MCF 10A (cell line): ENCODE measurements at regions not wholly inside any gene's neighbourhood (a gene's known extent, or its start where the extent isn't known, plus 50 kb on each side); places are given as distances from the start of the nearest gene placed in this dataset.

Experiments used
- BruUV-seq: library from RNA; stranded (reverse); fragments of 400-500 nt; replicated peaks from 2 replicates; lab custom pipeline; 2021; lab: Mats Ljungman, UMichigan
- CTCF ChIA-PET: fragments of 300-600 bp; sonication (Branson Sonifier 250); formaldehyde crosslinking; extraction: SDS; loops from one replicate; lab custom pipeline; 2021; ENCODE audit warnings: antibody characterized with exemption, inconsistent platforms; lab: Yijun Ruan, JAX
- POLR2A ChIA-PET: fragments of 300-600, 350-650 bp; sonication (Branson Sonifier 250); formaldehyde crosslinking; extraction: SDS; loops from one replicate; lab custom pipeline; 2020; ENCODE audit warnings: antibody characterized with exemption, inconsistent platforms; lab: Yijun Ruan, JAX
- DNase-seq: peaks from one replicate; pipeline ENCODE4 v3.0.0-alpha.2; 2018; ENCODE audit not compliant: unreplicated experiment
- H3K27ac Mint-ChIP-seq: one replicate; pipeline ENCODE4 v1.8.0; 2022; ENCODE audit warnings: mild to moderate bottlenecking, low read depth, mixed read lengths; ENCODE audit not compliant: unreplicated experiment
- H3K27me3 Mint-ChIP-seq: one replicate; pipeline ENCODE4 v1.8.0; 2022; ENCODE audit warnings: mixed read lengths; ENCODE audit not compliant: insufficient read depth, unreplicated experiment
- H3K36me3 Mint-ChIP-seq: one replicate; pipeline ENCODE4 v1.8.0; 2022; ENCODE audit warnings: mild to moderate bottlenecking, moderate library complexity, mixed read lengths; ENCODE audit not compliant: insufficient read depth, unreplicated experiment
- H3K4me1 Mint-ChIP-seq: one replicate; pipeline ENCODE4 v1.8.0; 2022; ENCODE audit warnings: mixed read lengths; ENCODE audit not compliant: insufficient read depth, unreplicated experiment
- H3K4me3 Mint-ChIP-seq: one replicate; pipeline ENCODE4 v1.8.0; 2022; ENCODE audit warnings: mild to moderate bottlenecking, moderate library complexity, mixed read lengths; ENCODE audit not compliant: unreplicated experiment
- H3K9me3 Mint-ChIP-seq: one replicate; pipeline ENCODE4 v1.8.0; 2022; ENCODE audit warnings: mixed read lengths; ENCODE audit not compliant: unreplicated experiment
- CTCF ChIP-seq: fragments of 200-600 bp; IDR thresholded peaks from one replicate; pipeline ENCODE4 v1.8.0; 2022; ENCODE audit warnings: antibody characterized with exemption, mild to moderate bottlenecking; ENCODE audit not compliant: unreplicated experiment
- intact Hi-C: fragments of 100-400 bp; cut with micrococcal nuclease; formaldehyde crosslinking; loops from 2 replicates; pipeline ENCODE4 v1.14.1; 2022

- Mint-ChIP-seq H3K27me3 (no peaks in the 10 kb centered on the region), H3K9me3 (no peaks in the 10 kb centered on the region), H3K4me1 (peaks cover 17% of the 10 kb centered on the region), H3K27ac (no peak overlapping the region), H3K36me3 (no peaks in the 10 kb centered on the region), H3K4me3 (no peak overlapping the region)
- POLR2A ChIA-PET = interaction anchor here (0.7 to 2.5 kb wide), 3 partner anchors 13 to 141 kb away, joined by 4 to 9 read pairs (median 4); no protein-coding TSS in a partner anchor
- BruUV-seq = no TSS peak
- CTCF ChIA-PET = interaction anchor here (0.6 to 0.7 kb wide), 2 partner anchors 28 to 51 kb away, joined by 3 read pairs; no protein-coding TSS in a partner anchor
- intact Hi-C loops = loop anchor here (5.0 kb wide), 1 partner anchor 39 kb away; no protein-coding TSS in a partner anchor
- DNase-seq = peak; percentile 92
- TF ChIP-seq CTCF = no peak
Measured at GRCh38 chr5:174610968-174611367, 113.4 kb upstream of the MSX2 start.

- BruUV-seq = no TSS peak
- ChIA-PET POLR2A (interaction anchor here (0.8 to 2.5 kb wide), 3 partner anchors 9 to 189 kb away, joined by 3 to 9 read pairs (median 3); no protein-coding TSS in a partner anchor), CTCF (interaction anchor here (1.1 to 1.3 kb wide), 2 partner anchors 193 to 323 kb away, joined by 3 to 4 read pairs; no protein-coding TSS in a partner anchor)
- Mint-ChIP-seq H3K4me1 (peaks cover 12% of the 10 kb centered on the region), H3K4me3 (no peak overlapping the region), H3K27ac (no peak overlapping the region), H3K36me3 (no peaks in the 10 kb centered on the region), H3K27me3 (no peaks in the 10 kb centered on the region), H3K9me3 (no peaks in the 10 kb centered on the region)
- TF ChIP-seq CTCF = no peak
- intact Hi-C loops = loop anchor here (5.0 kb wide), 1 partner anchor 40 kb away; no protein-coding TSS in a partner anchor
- DNase-seq = peak; percentile 49
Measured at GRCh38 chr5:174612686-174613085, 111.7 kb upstream of the MSX2 start.

GRCh38 chr5:174614500-174615135, 109.8 kb upstream of the MSX2 start:
- CTCF ChIA-PET = interaction anchor here (0.6 kb wide), 1 partner anchor 18 kb away, joined by 4 read pairs; no protein-coding TSS in a partner anchor
- DNase-seq = peak; percentile 47
- intact Hi-C loops = loop anchor here (5.0 kb wide), 1 partner anchor 42 kb away; no protein-coding TSS in a partner anchor
- H3K27me3 Mint-ChIP-seq = no peaks in the 10 kb centered on the region
- no peaks in the 10 kb centered on the region for H3K9me3 Mint-ChIP-seq
- no TSS peak for BruUV-seq
- POLR2A ChIA-PET = interaction anchor here (0.6 to 1.0 kb wide), 2 partner anchors 10 to 165 kb away, joined by 3 read pairs; no protein-coding TSS in a partner anchor
- no peak overlapping the region for H3K27ac Mint-ChIP-seq
- TF ChIP-seq CTCF = no peak
- peaks cover 12% of the 10 kb centered on the region for H3K4me1 Mint-ChIP-seq
- H3K4me3 Mint-ChIP-seq = no peak overlapping the region
- H3K36me3 Mint-ChIP-seq = no peaks in the 10 kb centered on the region

GRCh38 chr5:174616036-174616435, 108.3 kb upstream of the MSX2 start:
- no peaks in the 10 kb centered on the region for H3K9me3 Mint-ChIP-seq
- ChIA-PET CTCF (no interaction called here), POLR2A (no interaction called here)
- no peak for DNase-seq
- H3K27me3 Mint-ChIP-seq = no peaks in the 10 kb centered on the region
- no peak overlapping the region for H3K27ac Mint-ChIP-seq
- BruUV-seq = no TSS peak
- intact Hi-C loops = no loop called here
- H3K36me3 Mint-ChIP-seq = no peaks in the 10 kb centered on the region
- H3K4me1 Mint-ChIP-seq = peaks cover 6% of the 10 kb centered on the region
- no peak overlapping the region for H3K4me3 Mint-ChIP-seq
- no peak for TF ChIP-seq CTCF
